ENCODE measurements at regions not wholly inside any gene's neighbourhood (a gene's known extent, or its start where the extent isn't known, plus 50 kb on each side); places are given as distances from the start of the nearest gene placed in this dataset.
"Not testable (repeated sequence)": the region's sequence is repeated elsewhere in the genome, so short reads cannot be mapped to it uniquely, and the experiment has no call there.

DNA sequence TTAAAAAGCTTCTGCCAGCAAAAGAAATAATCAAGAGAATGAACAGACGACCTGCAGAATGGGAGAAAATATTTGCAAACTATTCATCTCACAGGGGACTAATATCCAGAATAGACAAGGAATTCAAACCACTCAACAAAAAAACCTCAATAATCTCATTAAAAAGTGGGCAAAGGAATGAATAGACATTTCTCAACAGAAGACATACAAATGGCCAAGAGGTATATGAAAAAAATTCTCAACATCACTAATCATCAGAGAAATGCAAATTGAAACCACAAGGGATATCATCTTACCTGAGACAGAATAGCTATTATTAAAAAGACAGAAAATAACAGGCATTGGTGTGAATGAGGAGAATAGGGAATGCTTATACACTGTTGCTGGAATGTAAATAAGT lies 270.0 kb downstream of the DACT1 start:
- DNase-seq: no peak

DNA sequence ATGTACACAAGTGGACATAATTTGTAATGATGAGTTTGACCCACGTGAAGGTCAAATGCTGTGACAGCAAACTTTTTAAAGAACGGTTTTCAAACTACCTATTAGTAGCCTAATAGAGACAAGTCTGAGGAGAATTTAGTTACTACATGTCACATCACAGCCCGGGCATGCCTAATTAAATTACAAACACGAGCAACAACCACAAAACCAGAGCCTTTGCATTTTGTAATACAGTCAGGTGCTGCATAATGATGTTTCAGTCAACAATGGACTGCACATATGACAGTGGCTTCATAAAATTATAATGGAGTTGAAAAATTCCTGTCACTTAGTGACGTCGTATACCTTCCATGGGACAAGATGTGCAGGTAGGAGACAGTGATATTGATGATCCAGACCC lies 274.5 kb downstream of the DACT1 start:
- no peak for DNase-seq

- no peak for DNase-seq
These were observed 275.2 kb downstream of the DACT1 start for GRCh38 chr14:58912799-58913432.

- no peak for DNase-seq
These were observed 274.1 kb upstream of the DAAM1 start for GRCh38 chr14:58914279-58914855.

DNA sequence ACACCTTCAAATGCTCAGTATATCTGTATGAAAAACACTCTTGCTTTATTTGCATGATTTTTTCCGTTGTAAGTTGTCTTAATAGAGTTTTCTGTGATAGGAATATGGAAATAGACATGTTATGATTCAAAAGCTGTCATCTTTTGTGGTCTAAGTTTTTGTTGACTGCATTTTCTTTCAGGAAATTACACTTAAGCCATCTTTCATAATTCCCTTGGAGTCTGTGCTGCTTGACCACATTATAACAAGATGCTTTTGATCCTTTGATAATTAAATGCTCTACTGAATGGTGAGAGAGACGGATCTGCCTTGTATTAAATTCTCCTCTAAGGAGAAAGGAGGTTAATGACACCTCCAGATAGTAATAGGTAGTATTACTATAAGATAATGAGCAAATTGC lies 272.8 kb upstream of the DAAM1 start:
- no peak for DNase-seq

GRCh38 chr14:58918066-58918738 lies 270.3 kb upstream of the DAAM1 start:
- no peak for DNase-seq

DNA sequence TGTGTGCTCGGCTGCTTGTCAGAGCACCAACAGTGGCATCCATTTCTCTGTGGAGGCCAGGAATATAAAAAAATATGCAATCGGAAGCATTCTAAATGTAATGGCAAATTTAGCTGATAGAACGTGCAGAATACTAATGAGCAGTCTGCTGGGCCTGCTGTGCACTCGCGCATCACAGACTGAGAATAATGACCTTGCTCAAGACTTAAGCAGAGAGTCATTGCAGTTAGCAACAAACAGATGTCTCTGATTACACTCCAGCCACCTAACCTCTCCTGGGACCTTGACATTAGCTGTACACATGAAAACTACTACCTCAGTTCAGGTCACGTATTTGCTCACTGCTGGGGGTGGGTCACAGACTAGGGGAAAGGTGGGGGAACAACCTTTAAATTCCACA lies 269.2 kb upstream of the DAAM1 start:
- DNase-seq: no peak

- DNase-seq: no peak
These were observed 268.2 kb upstream of the DAAM1 start for GRCh38 chr14:58920230-58920629.

DNA sequence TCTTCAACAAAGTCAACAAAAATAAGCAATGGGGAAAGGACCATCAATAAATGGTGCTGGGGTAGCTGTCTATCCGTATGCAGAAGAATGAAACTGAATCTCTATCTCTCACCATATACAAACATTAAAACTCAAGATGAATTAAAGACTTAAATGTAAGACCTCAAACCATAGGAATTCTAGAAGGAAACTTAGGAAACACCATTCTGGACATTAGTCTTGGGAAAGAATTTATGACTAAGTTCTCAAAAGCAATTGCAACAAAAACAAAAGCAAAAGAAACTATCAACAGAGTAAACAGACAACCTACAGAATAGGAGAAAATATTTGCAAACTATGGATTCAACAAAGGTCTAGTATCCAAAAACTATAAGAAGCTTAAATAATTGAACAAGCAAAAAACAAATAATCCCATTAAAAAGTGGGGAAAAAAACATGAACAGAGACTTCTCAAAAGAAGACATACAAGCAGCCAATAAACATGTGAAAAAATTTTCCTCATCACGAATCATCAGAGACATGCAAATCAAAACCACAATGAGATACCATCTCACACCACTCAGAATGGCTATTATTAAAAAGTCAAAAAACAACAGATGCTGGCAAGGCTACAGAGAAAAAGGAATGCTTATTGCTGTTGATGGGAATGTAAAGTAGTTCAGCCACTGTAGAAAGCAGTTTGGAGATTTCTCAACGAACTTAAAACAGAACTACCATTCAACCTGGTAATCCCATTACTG lies 266.1 kb upstream of the DAAM1 start:
- not testable (repeated sequence) for DNase-seq

DNA sequence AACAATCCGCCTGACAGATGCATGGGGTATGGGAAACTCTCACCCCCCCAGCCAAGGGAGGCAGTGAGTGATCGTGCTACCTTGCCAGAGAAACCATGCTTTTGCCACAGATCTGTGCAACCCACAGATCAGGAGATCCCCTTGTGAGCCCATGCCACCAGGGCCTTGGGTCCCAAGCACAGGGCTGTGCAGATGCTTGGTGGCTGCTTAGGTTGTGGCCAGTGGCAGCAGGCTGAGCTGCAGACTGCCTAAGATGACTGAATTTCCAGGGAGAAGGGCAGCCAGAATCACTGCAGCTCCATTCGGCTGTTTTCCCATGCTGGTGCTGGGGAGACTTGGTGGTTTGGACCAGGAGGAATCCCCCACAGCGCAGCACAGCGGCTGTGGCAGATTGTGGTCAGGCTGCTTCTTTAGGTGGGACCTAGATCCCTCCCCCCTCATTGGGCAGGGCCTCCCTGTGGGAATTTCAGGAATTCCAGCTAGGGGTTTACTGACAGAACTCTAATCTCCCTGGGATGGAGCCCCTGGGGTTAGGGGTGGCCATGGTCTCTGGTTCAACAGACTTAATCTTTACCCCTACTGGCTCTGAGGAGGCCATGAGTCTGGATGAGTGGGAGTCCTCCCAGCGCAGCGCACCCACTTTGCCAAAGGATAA lies 264.6 kb upstream of the DAAM1 start:
- no peak for DNase-seq

DNA sequence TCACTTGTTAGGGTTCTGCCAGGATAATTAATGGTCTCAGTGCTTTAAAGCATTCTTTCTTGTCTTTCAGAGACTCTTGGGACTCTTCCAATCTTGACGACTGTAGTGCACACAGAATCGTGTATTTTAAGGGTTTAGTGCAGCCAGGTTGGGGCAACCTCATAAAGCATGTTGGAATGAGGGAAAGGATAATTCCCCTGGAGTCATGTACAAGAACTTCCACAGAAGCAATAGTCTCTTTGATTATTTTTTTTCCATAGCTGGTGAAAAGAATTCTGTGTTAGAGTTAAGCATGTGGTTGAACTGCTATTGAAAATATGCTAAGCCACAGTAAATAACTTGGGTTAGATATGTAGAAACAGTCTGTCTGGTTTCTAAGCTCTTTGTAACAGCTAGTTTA lies 246.8 kb upstream of the DAAM1 start:
- DNase-seq: no peak

DNA sequence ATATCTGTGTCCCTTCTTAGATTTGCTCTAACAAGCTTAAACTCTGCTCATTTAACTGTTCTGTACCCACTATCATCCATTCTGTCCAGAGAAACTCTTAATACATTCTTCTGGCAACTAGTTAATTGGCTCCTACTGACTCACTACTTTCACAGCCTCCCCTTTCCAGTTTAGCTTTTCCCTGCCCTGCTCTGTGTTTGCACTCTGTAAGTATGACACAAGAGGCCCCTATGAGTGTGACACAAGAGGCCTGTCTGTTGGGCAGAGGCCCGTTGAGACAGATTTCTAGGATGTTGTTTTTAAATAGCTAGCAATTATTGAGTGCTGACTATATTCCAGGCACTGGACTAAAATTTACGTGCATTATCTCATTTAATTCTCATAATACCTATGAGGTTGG lies 246.0 kb upstream of the DAAM1 start:
- no peak for DNase-seq

DNA sequence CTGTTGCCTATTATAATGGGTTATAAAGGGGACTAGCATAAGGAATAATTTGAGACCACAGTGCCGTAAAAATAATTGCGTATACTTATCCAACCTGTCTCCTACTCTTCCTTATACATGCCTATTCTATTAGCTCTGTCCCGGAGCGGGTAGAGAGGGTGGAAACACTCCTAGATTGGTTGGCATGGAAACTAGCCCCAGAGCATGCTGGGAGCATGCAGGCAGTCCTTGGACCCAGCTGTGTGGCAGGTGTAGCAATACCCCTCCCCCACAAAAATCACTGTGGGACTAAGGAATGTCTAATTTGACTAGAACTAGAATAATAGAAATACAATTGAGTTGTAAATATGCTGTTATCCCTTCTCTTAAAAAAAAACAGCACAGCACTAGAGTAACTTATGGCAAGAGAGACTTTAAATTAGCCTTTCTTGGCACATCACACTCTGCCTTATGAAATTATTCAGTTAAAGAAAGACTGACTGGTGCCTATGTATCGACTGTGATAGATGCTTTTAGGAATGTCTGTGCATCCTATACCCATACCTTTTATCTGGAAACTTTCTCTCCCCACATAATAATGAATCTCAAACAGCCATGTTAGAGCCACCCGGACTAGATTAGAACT lies 244.0 kb upstream of the DAAM1 start:
- no peak for DNase-seq

- DNase-seq: no peak
These were observed 243.5 kb upstream of the DAAM1 start for GRCh38 chr14:58944968-58945356.

GRCh38 chr14:58946431-58946830 lies 242.0 kb upstream of the DAAM1 start:
- no peak for DNase-seq

GRCh38 chr14:58947156-58947555 lies 241.3 kb upstream of the DAAM1 start:
- DNase-seq: no peak

DNA sequence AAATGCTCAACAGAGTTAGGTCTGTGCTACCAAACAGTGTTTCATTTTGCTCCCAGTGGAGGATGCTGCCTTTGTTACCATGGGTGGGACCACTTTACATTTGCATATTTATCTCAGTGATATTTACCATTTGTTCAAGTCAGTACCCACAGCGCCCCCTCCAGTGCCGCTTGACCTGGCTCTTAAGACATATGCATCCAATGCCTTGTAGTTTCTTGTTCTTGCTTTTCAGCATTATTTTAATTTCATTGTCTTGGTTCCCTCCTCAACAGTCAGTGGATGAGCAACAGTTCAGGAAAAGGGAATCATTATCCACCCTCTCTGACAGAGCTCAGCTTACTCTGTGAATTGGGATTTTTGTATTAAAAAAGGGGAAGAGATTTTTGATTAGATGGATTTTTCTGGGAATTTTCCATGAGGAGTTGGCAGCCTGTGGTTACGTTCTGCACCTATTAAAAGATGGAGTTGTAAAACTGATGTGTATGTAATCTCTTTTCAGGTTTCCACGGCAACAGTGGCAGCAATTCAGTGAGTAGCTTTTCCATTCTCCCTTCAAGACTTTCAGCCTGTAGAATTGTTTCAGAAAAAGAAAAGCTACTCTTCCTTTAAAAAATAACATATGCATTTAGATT lies 240.5 kb upstream of the DAAM1 start:
- DNase-seq: no peak

- no peak for DNase-seq
These were observed 237.9 kb upstream of the DAAM1 start for GRCh38 chr14:58950555-58950954.

DNA sequence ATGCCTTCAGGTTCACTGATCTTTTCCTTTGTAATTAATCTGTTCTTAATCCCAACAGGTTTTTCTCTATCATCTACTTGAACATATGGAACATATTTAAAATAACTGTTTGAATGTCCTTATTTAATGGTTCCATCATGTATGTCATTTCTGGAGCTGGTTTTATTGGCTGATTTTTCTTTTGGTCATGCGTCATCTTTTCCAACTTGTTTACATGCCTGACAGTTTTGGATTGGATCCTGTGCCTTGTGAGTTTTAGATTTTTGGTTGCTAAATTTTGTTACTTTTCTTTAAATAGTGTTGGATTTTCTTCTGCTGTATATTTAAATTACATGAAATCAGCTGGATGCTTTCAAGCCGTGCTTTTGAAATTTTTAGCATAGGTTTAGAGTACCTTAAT lies 237.3 kb upstream of the DAAM1 start:
- no peak for DNase-seq

GRCh38 chr14:58954052-58954451 lies 234.4 kb upstream of the DAAM1 start:
- DNase-seq: no peak

- DNase-seq: no peak
These were observed 233.3 kb upstream of the DAAM1 start for GRCh38 chr14:58954901-58955861.
